PC-3 (cell line): ENCODE measurements at regions not wholly inside any gene's neighbourhood (a gene's known extent, or its start where the extent isn't known, plus 50 kb on each side); places are given as distances from the start of the nearest gene placed in this dataset.

Source experiments
- EZH2 ChIP-seq: fragments of 300-600 bp; sonication (generic); IDR thresholded peaks from one replicate; pipeline ENCODE4 v1.6.1; 2017; ENCODE audit warnings: antibody characterized with exemption, mild to moderate bottlenecking, low read length; ENCODE audit not compliant: unreplicated experiment
- EZH2phosphoT487 ChIP-seq: fragments of 300-600 bp; sonication (generic); IDR thresholded peaks from 2 replicates; pipeline ENCODE4 v1.6.1; 2018; ENCODE audit warnings: mild to moderate bottlenecking, antibody characterized with exemption, low read length, borderline replicate concordance
- TF ChIP-seq, protein P1 (sequence below): fragments of 300-600 bp; sonication (generic); conservative IDR thresholded peaks from 2 replicates; pipeline ENCODE4 v1.5.1; 2017; ENCODE audit warnings: antibody characterized with exemption, low read depth, mild to moderate bottlenecking, low read length

DNA sequence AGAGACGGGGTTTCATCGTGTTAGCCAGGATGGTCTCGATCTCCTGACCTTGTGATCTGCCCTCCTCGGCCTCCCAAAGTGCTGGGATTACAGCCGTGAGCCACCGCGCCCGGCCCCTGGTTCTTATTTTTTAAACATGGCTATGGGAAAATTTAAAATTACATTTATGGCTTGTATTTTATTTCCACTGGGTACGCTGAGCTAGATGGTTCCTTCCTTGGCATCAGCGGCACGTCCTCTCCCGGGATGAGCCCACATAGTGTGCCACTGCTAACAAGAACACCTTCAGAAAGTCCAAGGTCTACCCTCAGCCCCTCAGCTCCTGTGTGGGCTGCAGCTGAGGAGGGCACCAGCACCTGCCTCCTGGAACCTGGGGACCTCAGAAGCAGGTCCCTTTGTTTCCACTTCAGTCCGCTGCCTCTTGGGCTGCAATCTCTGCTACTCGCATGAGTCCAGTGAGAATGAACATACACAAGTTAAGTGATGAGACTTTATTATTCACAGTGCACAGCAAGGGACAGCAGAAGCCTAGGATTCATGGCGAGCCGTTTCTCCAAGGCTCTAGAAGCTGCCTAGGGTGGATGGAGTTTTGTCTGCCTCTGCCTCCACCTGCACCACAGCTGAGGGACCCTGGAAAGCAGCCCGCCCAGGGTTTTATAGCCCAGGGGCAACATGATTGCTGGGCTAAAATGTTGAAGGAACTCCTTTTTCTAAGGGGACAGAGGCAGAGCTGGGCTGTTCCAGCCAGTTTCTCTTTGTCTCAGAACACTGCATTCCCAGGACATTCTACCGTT is 107.5 kb upstream of the TEX51 start:
- TF ChIP-seq, protein P1, sequence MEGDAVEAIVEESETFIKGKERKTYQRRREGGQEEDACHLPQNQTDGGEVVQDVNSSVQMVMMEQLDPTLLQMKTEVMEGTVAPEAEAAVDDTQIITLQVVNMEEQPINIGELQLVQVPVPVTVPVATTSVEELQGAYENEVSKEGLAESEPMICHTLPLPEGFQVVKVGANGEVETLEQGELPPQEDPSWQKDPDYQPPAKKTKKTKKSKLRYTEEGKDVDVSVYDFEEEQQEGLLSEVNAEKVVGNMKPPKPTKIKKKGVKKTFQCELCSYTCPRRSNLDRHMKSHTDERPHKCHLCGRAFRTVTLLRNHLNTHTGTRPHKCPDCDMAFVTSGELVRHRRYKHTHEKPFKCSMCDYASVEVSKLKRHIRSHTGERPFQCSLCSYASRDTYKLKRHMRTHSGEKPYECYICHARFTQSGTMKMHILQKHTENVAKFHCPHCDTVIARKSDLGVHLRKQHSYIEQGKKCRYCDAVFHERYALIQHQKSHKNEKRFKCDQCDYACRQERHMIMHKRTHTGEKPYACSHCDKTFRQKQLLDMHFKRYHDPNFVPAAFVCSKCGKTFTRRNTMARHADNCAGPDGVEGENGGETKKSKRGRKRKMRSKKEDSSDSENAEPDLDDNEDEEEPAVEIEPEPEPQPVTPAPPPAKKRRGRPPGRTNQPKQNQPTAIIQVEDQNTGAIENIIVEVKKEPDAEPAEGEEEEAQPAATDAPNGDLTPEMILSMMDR: no peak
- TF ChIP-seq EZH2: no peak
- no peak for TF ChIP-seq EZH2phosphoT487
